HG02623 (cell line): ENCODE measurements at regions not wholly inside any gene's neighbourhood (a gene's known extent, or its start where the extent isn't known, plus 50 kb on each side); places are given as distances from the start of the nearest gene placed in this dataset.
"Not testable (repeated sequence)": the region's sequence is repeated elsewhere in the genome, so short reads cannot be mapped to it uniquely, and the experiment has no call there.

ENCODE experiments used
- ATAC-seq: cut with Tn5 transposase; IDR thresholded peaks from one replicate; pipeline ENCODE4 v1.9.1; 2021; ENCODE audit warnings: moderate library complexity; ENCODE audit not compliant: unreplicated experiment

GRCh38 chr4:116183241-116183640, 902.1 kb downstream of the TRAM1L1 start:
- ATAC-seq = no peak

GRCh38 chr4:116180157-116180601, 905.2 kb downstream of the TRAM1L1 start:
- ATAC-seq = no peak

GRCh38 chr4:116151371-116151770, 934.0 kb downstream of the TRAM1L1 start:
- ATAC-seq = not testable (repeated sequence)

- no peak for ATAC-seq
These were observed 935.2 kb downstream of the TRAM1L1 start for GRCh38 chr4:116150152-116150551.

- ATAC-seq = no peak
These were observed 942.2 kb downstream of the TRAM1L1 start for GRCh38 chr4:116143198-116143597.

GRCh38 chr4:116132946-116133345, 952.4 kb downstream of the TRAM1L1 start:
- ATAC-seq = no peak

GRCh38 chr4:116126794-116127193, 958.6 kb downstream of the TRAM1L1 start:
- ATAC-seq = no peak

GRCh38 chr4:116122124-116122523, 963.3 kb downstream of the TRAM1L1 start:
- no peak for ATAC-seq

GRCh38 chr4:116118221-116118620, 967.2 kb downstream of the TRAM1L1 start:
- no peak for ATAC-seq

- not testable (repeated sequence) for ATAC-seq
These were observed 972.5 kb downstream of the TRAM1L1 start for GRCh38 chr4:116112861-116113260.

- ATAC-seq = no peak
These were observed 974.7 kb downstream of the TRAM1L1 start for GRCh38 chr4:116110713-116111112.

GRCh38 chr4:116108606-116109005, 976.8 kb downstream of the TRAM1L1 start:
- ATAC-seq = no peak

GRCh38 chr4:116101321-116101720, 984.1 kb downstream of the TRAM1L1 start:
- ATAC-seq = no peak

GRCh38 chr4:116099596-116099995, 985.8 kb downstream of the TRAM1L1 start:
- ATAC-seq = no peak

- not testable (repeated sequence) for ATAC-seq
These were observed 983.9 kb upstream of the NDST4 start for GRCh38 chr4:116097353-116097752.

GRCh38 chr4:116092961-116093360, 979.5 kb upstream of the NDST4 start:
- no peak for ATAC-seq

GRCh38 chr4:116088771-116089170, 975.4 kb upstream of the NDST4 start:
- no peak for ATAC-seq

GRCh38 chr4:116082808-116083366, 969.5 kb upstream of the NDST4 start:
- no peak for ATAC-seq

- no peak for ATAC-seq
These were observed 959.6 kb upstream of the NDST4 start for GRCh38 chr4:116073051-116073450.

- ATAC-seq = no peak
These were observed 956.9 kb upstream of the NDST4 start for GRCh38 chr4:116070283-116070682.

GRCh38 chr4:116066711-116067245, 953.4 kb upstream of the NDST4 start:
- ATAC-seq = no peak

GRCh38 chr4:116064331-116064730, 950.9 kb upstream of the NDST4 start:
- no peak for ATAC-seq

- ATAC-seq = no peak
These were observed 945.9 kb upstream of the NDST4 start for GRCh38 chr4:116059361-116059760.
